ENCODE measurements at regions not wholly inside any gene's neighbourhood (a gene's known extent, or its start where the extent isn't known, plus 50 kb on each side); places are given as distances from the start of the nearest gene placed in this dataset.

DNA sequence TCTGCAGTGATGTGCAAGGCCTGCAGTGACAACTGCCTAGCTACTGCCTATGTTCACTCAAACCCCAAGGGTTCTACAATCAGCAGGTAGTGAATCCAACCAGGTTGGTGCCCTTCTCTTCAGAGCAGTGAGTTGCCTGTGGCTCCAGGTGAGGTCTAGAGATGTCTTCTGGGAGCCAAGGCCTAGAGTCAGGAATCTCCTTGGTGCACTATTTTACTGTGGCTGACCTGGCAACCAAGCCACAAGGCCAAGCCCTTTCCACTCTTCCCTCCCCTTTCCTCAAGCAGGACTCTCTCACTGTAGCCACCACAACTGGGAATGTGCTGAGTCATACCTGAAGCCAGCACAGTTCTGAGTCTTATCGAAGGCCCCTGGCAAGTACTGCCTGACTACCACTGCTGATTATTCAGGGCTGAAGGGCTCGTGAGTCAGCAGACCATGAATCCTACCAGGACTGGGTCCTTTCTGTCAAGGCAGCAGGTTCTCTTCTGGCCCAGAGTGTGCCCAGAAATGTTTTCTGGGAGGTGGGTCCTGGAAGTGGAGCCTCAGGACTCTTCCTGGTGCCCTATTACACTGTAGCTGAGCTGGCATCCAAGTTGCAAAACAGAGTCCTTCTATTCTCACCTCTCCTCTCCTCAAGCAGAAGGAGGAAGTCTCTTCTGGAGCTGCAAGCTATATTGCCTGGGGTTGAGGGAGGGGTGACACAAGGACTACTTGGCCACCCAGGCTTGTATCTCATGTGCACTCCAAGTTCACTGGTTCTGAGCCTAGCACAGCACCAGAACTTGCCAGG is 111.6 kb downstream of the BTC start:
- H2AFZ ChIP-seq, result peak overlapping the region; percentile 11
- no peak overlapping the region for H3K27ac ChIP-seq
- H3K79me2 ChIP-seq, result no peaks in the 10 kb centered on the region
- no peaks in the 10 kb centered on the region for H3K9me3 ChIP-seq (ENCODE audit: control insufficient read depth, low read length)
- TF ChIP-seq, protein P1, sequence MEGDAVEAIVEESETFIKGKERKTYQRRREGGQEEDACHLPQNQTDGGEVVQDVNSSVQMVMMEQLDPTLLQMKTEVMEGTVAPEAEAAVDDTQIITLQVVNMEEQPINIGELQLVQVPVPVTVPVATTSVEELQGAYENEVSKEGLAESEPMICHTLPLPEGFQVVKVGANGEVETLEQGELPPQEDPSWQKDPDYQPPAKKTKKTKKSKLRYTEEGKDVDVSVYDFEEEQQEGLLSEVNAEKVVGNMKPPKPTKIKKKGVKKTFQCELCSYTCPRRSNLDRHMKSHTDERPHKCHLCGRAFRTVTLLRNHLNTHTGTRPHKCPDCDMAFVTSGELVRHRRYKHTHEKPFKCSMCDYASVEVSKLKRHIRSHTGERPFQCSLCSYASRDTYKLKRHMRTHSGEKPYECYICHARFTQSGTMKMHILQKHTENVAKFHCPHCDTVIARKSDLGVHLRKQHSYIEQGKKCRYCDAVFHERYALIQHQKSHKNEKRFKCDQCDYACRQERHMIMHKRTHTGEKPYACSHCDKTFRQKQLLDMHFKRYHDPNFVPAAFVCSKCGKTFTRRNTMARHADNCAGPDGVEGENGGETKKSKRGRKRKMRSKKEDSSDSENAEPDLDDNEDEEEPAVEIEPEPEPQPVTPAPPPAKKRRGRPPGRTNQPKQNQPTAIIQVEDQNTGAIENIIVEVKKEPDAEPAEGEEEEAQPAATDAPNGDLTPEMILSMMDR (IDR thresholded peaks at IDR 0.05), result no peak
- no peak overlapping the region for H3K9ac ChIP-seq
- H3K27me3 ChIP-seq (ENCODE audit: control insufficient read depth, insufficient read depth, low read length), result no peaks in the 10 kb centered on the region
- H3K4me3 ChIP-seq (ENCODE audit: low read depth, low read length), result no peak overlapping the region
- H3K4me2 ChIP-seq (ENCODE audit: low read length), result no peak overlapping the region
- no peaks in the 10 kb centered on the region for H3K36me3 ChIP-seq (ENCODE audit: control insufficient read depth, insufficient read depth, low read length)
- no peaks in the 10 kb centered on the region for H3K4me1 ChIP-seq

DNA sequence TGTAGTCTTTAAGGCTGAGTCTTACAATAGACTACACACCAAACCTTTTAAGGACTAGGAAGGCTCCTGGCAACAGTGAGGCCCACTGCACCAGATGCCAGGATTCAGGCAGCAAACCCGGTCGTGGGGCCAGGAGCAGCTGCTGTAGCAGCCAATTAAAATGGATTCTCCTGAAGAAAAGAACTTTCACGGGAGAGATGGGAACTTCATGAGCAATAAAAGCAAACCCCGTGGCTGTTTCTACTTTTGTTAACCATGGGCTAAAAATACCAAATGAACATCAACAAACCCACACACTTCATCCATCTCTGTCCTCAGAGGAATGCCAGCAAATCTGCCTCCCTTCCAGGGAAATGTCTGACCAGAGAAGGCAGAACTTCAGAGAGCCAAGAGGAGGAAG is 101.4 kb downstream of the BTC start:
- H3K4me2 ChIP-seq (ENCODE audit: low read length), result no peak overlapping the region
- peaks cover 2% of the 10 kb centered on the region for H3K27me3 ChIP-seq (ENCODE audit: control insufficient read depth, insufficient read depth, low read length)
- no peak overlapping the region for H2AFZ ChIP-seq
- no peaks in the 10 kb centered on the region for H3K79me2 ChIP-seq
- no peaks in the 10 kb centered on the region for H3K9me3 ChIP-seq (ENCODE audit: control insufficient read depth, low read length)
- H3K4me1 ChIP-seq, result no peaks in the 10 kb centered on the region
- TF ChIP-seq, protein P1 (IDR thresholded peaks at IDR 0.05), result no peak
- H3K4me3 ChIP-seq (ENCODE audit: low read depth, low read length), result no peak overlapping the region
- H3K9ac ChIP-seq, result no peak overlapping the region
- H3K27ac ChIP-seq, result no peak overlapping the region
- H3K36me3 ChIP-seq (ENCODE audit: control insufficient read depth, insufficient read depth, low read length), result no peaks in the 10 kb centered on the region
